Stimulated activated CD8-positive, alpha-beta memory T cell treated with anti-CD3 and anti-CD28 coated beads, Interleukin-4, amount 100 ng/mL, for 48 hours (primary cell): ENCODE measurements at regions not wholly inside any gene's neighbourhood (a gene's known extent, or its start where the extent isn't known, plus 50 kb on each side); places are given as distances from the start of the nearest gene placed in this dataset.
"Not testable (repeated sequence)": the region's sequence is repeated elsewhere in the genome, so short reads cannot be mapped to it uniquely, and the experiment has no call there.

Source experiments
- DNase-seq: peaks from one replicate; pipeline ENCODE4 v3.0.0-alpha.2; 2020

DNA sequence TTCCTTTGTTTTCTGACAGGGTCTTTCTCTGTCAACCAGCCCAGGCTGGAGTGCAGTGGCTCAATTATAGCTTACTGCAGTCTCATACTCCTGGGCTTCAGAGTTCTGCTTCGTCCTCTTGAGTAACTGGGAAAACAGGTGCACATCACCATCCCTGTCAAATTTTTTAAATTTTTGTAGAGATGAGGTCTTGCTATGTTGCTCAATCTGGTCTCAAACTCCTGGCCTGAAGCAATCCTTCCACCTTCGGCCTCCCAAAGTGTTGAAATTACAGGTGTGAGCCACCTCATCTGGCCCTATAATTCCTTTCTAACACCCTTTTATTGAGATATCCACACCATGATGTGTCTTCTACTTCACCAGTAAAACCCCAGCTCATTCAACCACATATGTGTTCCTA, 341.6 kb upstream of the PCSK5 start:
- no peak for DNase-seq

DNA sequence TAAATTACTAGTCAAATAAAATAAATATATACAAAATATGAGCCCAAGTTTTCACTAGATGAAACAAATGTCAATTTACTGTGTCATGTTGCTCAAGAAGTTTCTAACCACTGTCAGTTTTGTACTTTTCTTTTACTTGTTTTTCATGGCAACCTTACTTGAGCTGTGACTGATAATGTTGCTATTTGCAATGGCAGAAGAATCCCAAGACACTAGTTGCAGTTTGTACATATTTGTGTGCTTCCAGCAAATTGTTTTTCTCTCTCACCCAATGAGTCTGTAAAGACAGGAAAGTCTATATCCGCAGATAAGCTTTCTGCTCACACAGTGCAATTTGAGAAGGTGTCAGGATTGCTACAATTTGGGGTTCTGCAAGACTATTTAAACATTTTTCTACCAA, 338.6 kb upstream of the PCSK5 start:
- no peak for DNase-seq

DNA sequence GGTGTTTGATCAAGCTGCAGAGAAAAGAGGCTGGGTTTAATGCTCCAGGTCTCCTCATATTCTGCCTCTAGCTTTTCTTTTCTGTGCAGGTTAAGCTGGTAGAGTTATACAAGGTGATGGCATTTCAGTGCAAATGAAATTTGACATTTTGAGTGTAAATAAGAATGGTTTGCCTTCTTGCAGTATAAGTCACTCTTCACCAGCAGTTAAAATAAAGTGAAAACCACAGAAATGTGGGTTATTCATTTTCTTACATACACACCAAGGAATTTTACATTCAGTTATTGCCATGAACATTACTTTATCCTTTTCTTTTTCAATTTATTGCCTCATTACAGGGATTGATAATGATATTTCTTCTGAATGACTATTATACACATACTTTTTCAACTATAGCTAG, 337.5 kb upstream of the PCSK5 start:
- DNase-seq, result no peak

DNA sequence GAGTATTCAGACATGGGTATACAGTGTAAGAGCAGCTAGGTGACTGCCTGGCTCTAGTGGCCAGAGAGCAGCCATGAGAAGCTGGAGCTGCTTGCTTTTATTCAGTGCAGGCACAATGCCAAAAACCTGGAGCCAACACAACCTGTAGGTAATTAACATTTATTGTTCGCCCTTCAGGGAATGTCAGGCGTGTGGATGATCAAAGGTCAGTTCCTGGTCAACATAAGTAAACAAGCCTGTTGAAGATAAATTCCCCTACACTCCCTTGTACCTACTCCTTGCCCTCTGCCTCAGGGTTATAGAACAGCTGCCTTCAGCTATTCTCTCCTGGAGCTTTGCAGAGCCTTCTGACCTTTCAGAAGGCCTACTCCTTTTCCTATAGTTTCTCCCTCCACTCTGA, 323.7 kb upstream of the PCSK5 start:
- DNase-seq, result not testable (repeated sequence)

DNA sequence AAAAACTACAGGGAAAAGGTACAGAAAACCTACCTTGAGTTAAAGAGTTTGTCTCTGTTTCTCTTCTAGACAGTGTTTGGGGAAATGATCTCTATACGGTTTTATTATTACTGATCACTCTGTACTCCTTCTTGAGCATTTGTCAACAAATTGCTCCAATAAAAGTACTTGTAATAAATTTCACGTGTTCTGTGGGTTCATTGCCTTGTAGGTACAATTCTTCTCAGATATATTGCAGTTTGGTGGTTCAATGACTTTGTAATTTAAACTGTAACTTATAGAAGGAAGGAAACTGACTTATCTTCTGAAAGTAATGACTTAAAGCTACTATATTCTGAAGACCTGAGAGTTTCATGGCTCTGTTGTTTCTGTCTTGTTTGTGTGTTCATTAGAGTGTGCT, 319.9 kb upstream of the PCSK5 start:
- DNase-seq, result no peak

DNA sequence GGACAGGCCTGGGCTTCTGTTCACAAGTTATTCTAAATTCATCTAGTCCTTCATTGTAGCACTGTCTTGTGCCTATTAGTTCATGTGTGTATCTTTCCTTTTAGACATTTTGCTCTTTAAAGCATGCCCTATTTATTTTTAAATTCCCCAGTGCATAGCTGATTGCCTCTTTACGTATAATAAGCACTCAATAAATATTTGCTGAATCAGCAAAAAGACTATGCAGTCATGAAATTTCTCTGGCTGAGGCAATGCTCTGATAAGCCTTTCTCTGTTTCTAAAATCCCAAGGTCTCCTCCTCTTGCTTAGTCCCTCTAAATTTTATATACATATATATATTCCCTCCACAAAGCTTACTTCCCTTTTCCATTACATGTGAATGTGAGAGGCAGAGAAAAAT, 315.9 kb upstream of the PCSK5 start:
- no peak for DNase-seq

DNA sequence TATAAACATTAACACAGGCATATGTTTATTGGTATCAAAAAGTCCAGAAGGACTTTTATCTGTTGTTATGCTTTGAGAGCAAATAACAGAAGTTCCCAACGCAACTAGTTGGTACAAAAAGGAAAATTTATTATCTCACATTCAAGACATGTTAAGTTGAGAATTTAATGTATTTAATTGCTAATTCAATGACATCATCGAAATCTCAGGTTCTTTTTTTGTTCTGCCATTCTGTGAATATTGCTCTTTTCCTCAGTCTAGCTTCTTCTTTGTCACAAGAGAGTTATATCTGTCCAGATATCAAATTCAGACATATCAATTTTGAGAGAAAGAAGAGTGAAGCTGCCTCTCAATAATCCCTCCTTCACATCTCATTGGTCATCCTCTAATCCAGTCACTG, 307.6 kb upstream of the PCSK5 start:
- DNase-seq, result no peak

DNA sequence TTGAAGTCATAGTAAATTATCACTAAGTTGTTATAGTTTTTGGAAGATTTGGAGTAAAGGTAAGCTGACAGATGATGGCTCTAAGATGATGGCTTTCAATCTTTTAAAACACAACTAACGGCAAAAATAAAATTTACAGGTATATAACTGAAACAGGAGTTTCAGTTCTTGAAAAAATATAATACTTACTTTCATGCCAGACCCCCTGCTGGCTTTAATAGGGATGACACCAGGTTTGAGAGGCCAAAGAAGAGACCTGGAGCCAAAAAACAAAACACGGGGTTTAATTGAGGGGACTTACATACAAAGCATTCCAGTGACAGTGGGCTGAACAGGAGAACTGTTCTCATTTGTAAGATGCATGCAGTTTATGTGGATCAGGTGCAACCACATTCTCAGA, 301.7 kb upstream of the PCSK5 start:
- no peak for DNase-seq

DNA sequence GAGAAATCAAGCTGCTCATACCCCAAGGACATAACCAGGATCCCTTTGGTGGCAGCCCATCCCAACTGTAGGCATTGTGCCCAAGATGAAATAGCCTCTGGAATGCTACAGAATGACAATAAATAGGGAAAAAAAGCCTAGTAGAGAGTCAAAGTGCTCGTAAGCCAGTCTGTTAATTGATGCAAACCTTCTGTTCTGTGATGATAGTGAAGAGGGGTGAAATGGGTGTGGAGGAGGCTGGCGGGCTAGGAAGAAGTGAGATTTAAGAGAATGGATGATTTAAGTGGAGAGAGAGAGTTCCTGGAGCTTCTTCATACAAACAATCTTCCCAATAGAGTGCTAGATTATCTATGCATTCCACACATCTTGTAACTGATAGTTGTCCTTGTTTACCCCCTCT, 301.0 kb upstream of the PCSK5 start:
- no peak for DNase-seq

DNA sequence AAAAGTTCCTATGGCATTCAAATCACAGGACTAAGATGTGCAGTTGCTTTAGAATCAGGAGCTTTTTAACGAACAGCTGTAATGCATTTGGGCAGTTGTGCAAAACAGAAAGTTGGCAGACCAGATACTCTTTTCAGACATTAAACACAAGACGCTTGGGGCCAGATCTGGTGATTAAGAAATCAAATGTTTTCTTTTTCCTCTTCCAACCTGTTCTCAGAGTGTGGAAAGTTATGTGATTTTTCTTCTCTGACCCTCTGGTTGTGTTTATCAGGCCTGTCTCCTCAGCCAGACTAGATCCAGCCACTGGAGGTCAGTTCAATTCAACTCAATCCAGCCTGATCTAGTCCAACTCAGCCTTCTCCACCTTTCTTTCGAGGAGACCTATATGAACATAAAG, 298.5 kb upstream of the PCSK5 start:
- no peak for DNase-seq

DNA sequence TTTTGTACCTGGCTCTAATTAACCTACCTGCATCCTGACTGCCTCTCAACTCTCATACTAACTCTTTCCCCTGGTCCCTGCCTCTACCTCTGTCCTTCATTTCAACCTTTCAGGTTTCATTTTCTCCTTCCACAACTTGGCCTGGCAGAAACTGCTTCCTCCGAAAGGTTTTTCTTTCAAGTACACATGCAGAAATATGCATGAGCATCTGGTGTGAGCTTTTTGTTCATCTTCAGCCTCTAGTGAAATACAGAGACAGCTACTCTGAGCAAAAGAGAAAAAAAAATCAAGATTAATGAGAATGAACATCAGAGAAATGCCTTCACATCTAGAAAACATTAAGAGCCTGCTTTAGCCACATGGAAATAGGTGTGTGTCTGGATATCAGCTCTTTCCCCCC, 297.9 kb upstream of the PCSK5 start:
- no peak for DNase-seq

DNA sequence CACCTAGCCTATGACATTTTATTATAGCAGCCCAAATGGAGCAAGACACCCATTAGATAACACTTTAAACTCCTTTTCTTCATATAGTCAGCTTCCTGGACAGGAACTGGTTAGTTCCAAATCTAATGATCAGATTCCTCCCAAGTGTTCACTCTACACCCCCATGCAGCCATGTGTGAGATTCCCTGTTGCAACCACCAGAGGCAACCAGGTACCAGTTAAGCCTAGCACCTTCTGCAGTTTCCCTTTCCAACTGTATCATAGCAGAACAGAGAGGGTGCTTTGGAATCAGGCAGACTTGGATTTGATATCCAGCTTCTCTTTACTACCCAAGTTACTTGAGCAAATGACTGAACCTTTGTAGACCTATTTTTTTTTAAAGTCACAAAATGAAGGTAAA, 296.6 kb upstream of the PCSK5 start:
- DNase-seq, result no peak

DNA sequence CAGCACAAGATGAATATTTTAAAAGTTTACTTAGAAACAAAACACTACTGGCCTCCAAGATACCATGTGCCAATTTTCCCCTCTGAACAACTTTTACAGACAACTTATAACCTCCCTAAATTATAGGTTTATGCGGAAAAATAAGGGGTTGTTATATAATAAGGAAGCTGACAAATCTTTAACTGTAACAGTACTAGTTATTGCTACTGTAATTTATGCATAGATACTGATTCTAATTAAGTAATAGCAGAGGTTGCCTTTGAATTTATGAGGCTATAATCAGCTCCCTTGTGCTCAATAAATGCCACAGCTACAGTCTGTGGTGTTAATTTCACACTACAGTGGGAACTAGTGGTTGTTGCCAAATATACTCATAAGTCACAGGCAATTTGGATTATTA, 291.3 kb upstream of the PCSK5 start:
- no peak for DNase-seq

DNA sequence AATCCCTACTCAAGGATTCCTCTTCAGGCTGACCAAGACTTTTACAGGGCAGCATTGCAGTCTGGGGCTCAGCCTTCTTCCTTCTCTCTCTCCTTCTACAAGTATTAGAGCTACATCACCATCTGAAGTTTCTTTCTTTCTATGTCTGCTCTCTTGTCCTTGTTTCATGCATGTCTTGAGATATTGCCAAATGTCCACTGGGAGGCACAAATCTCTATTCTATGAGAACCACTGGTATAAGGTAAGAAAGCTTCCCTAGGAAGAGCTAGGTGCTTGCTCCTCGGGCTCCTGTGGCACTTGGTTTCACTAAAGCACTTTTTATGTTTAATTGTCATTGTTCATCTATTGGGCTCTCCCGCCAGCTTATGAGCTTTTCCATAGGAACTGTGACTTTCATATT, 289.2 kb upstream of the PCSK5 start:
- DNase-seq, result no peak

DNA sequence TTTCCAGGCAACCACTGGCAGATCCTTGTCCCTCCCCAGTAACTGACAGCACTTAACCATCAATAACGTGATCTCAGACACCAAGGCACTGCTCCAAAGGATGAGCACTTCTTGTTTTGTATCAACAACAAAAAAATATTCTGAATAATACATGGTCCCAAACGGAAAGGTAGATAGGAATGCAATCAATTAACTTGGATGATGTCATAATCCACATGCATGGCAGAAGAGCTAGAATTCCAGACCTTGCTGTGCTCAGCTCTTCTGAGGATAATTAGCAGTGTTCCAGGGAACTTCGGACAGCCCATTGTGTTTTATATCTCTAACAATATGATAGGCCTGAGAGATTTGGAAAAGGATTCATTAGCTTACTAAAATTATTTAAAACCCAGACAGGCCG, 288.4 kb upstream of the PCSK5 start:
- no peak for DNase-seq

DNA sequence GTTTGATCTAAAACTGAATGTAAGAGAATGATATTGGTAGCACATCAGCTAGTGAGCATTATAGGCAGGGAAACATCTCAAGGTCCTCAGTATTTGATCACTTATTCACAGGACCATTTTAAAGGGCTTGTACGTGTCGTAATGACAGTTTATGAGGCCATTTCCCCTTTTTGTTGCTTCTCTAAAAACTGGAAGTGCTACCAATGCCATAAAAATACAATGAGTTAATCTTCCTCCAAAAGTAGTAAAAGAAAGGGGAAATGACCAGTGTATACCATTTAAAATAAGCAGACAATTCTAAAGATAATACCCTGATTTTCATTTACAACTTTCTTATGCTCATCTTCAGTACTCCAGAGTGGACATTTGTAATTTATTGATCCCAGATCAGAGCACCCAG, 285.8 kb upstream of the PCSK5 start:
- no peak for DNase-seq

DNA sequence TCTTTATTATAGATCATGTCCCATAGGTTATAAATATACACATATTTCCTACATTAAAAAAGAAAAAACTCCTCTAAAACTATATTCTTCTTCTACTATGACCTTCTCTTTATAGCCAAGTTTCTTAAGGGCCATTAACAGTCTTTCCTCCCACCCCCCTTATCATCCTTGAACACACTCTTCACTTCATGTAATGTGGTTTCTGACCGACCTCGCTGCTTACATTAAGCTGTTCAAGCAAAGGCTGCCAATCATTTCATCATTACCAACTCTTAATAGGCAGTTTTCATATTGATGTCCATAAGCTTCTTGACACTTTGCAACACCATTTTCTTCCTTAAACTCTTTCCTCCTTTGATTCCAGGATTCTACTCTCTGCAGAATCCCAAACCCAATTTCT, 283.0 kb upstream of the PCSK5 start:
- DNase-seq, result no peak

DNA sequence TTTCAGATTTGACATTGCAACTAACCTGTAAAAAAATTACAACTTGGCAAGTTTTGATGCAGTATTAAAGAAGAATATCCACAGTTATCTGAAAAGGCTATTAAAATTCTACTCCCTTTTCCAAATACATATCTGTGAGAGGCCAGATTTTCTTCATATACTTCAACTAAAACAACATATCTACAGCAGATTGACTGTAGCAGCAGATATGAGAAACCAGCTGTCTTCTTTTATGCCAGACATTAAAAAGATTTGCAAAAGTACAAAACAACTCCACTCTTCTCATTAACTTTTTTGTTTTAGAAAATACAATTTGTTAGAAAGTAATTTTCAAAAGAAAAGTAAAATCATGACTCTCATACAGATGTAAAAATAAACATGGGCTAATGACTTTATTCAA, 281.1 kb upstream of the PCSK5 start:
- no peak for DNase-seq

DNA sequence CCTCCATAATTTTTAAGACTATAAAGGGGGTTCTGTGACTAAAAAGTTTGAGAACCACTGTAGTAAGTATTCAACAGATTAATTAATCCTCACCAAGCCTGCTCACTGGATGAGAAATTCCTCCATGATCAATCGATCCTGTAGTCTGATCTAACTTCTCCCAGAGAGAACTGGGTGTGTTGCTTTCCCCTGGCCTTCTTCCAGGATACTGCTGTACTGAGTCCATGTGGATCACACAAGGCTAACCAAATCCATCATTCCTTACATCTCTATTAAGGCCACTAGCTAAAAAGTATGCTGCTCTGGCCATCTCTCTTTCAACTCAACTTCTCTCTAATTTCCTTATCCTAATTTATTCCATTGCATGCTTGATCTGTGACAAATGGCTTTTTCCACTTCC, 280.2 kb upstream of the PCSK5 start:
- DNase-seq, result no peak

DNA sequence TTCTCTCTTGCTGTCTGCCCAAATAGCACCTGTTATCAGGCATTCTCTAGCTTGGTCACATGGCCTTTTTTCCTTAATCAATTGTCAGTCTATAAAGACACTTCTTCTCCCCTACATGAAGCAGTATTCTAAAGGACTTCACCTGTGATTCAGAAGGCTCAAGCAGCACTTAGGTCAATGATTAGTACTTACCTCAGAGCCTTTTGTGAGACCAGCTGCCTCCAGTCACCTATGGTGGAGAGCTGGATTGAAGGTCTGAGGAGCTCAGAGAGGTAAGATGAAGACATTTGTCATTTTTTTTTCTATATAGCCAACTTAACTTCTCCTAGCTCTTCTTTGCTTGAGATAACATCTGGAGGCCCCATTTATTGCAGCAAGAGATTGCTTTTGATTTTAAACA, 278.3 kb upstream of the PCSK5 start:
- DNase-seq, result no peak

DNA sequence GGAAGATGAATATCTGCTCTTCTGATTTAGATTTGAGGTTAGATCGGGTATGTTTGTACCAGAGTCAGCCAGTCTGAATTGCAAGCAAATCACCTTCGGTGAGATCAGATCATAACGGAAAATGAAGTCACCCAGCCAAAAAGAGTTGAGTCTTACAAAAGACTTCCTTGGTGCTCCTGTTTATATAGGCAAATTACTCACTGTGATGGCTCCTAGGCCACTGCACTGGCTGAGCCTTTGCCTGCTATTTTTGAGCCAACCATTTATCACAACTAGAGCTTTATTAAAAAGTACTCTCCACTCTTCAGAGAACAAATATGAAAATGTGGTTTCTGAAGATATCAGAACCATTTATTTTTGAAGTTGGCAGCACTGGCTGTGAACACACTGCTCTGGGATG, 277.7 kb upstream of the PCSK5 start:
- DNase-seq, result no peak

DNA sequence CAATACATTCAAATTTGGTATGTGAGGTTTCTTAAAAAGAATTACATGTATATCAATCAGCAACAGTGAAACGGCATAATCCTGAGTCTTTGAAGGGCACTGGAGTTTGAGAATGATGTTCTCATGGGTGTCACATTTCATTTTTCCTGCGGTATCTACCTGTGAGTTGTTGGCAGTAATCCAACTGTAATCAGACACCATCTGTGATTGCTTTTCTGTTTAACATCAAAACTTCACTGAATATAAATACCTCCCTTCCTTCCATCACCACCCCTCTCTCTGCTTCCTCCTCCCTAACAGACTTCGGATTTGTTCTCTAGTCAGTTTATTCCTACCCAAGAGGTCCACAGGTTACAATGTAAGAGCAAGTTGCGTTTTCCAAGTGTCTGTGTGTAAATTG, 275.2 kb upstream of the PCSK5 start:
- no peak for DNase-seq

DNA sequence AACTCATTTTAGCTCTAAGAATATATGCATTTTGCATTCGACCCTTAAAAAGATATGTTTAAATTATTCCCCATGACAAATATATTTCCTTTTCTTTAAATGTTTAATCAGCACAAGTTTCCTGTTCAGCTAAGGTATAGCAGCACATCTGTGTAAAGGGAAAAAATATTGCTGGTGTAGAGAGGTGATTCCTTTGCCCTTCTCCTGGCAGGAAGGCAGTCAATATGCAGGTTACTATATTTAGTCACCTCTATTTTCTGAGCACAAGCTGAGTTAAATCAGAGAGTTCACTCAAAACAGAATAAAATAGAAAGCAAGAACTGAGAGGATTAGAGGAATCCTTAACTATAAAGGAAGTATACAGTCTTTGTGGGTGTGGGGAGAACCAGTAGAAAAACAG, 274.4 kb upstream of the PCSK5 start:
- DNase-seq, result no peak

DNA sequence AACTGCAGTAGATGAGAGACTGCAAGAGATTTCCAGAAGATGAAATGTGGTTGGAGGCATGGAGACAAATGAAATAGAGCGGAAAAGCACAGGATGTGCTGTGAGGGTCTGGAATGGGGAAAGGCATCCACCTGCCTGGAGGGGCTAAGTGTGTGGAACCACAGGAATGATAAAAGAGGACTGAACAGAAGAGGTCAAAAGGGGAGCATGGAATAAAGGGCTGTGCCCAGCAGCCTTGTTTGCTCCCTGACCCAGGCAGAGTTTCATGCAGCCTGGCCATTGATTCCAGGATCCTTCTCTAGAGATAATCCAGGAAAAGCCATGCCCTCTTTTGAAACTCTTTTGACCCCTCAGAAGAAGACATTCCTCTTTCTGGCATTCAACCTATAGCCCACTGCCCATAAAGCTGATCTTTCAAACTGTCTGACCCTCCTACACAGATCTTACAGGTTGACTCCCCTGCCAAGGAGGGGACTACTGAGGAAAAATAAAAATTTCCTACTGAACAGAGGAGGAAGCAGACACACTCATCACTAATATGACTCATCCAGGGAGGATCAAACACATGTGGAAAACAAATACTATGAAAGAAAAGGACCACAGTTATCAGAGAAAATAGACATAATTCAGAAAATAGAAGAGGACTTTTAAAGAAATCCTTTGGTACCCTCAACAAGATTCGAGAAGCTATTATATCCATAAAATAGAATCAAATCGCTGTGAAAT, 273.5 kb upstream of the PCSK5 start:
- no peak for DNase-seq

DNA sequence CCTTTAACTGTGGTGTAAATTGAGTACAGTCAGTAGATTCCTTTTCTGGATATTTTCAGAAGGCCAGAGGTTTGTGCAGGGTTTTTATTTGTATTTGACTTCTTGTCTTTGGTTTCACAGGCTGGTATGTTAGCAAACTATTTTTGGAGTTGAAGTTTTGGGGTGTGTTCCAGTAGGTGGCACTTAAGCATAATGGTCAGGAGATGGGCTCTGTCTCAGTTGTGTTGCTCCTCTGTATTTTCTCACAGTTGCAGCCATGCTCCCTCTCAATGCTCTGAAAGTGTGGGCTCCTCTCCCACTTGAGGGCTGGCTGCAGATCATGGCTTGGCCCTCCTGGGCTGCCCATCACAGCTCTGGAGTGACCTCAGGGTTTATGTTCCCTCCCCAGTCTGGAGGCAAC, 267.0 kb upstream of the PCSK5 start:
- no peak for DNase-seq

DNA sequence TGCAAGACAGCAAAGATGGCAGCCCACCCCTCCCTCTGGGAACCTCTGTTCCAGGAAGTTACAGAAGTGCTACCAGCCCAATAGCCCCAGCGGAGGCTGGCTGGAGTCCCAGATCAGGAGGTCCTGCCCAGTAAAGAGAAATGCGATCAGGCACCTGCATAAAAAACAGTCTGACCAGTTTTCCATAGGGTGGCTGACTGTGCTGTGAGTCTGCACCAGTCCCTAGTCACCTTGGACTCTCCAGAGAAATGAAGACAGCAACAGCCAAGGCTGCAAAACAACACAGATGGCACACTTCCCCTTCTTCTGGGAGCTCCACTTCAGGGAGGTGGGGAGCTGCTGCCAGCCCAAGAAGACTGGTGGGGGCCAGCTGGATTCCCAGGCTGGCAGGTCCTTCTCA, 265.5 kb upstream of the PCSK5 start:
- no peak for DNase-seq
